DMS153 treated with DMSO at 0.1 percent for 48 hours (cell line): ENCODE measurements at regions not wholly inside any gene's neighbourhood (a gene's known extent, or its start where the extent isn't known, plus 50 kb on each side); places are given as distances from the start of the nearest gene placed in this dataset.
"Not testable (repeated sequence)": the region's sequence is repeated elsewhere in the genome, so short reads cannot be mapped to it uniquely, and the experiment has no call there.

ENCODE experiments used
- DNase-seq: peaks from one replicate; lab custom pipeline; 2025; ENCODE audit not compliant: unreplicated experiment; lab: John Stamatoyannopoulos, UW

DNA sequence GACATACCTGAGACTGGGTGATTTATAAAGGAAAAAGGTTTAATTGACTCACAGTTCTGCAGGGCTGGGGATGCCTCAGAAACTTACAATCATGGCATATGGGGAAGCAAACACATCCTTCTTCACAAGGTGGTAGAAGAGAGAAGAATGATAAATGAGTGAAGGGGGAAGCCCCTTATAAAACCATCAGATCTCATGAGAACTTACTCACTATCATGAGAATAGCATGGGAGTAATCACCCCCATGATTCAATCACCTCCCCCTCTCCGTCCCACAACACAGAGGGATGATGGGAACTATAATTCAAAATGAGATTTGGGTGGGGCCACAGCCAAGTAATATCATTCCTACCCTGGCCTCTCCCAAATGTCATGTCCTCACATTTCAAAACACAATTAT, 1206.0 kb upstream of the CELF4 start:
- not testable (repeated sequence) for DNase-seq

DNA sequence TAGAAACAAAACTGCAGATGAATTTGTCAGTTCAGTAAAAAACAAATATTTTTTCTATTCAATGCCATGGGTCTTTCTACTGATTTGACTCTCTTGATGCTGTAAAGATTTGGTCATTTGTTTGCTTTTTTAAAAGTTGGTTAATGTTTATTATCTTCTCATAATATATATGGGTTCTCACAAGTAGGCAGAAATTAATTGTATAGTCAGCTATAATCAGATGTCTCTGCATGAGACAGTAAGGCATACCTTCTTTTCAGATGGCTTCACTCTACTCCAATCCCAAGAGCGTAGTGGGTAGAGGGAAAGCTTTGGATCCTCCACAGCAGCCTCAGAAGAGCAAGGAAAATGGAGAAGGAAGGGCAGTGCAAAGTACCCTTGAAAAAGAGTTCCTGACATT, 1202.9 kb upstream of the CELF4 start:
- no peak for DNase-seq

DNA sequence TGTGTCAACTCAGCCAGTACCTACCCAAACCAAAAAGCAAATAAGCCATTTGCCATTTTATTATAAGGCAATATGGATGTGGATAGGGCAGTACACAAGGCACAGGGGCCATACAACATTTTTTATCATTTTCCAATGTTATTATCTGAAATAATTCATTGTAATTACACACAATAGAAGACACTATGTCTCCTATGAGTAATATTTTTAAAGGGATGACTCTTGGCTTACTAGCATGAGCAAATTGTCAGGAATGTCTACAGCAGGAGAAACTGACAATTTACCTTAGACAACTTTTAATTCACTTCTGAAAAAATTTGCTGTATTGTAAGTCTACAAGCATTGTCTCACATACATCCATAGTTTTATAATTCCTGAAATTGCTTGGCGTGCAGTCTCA, 1193.9 kb upstream of the CELF4 start:
- DNase-seq = no peak

DNA sequence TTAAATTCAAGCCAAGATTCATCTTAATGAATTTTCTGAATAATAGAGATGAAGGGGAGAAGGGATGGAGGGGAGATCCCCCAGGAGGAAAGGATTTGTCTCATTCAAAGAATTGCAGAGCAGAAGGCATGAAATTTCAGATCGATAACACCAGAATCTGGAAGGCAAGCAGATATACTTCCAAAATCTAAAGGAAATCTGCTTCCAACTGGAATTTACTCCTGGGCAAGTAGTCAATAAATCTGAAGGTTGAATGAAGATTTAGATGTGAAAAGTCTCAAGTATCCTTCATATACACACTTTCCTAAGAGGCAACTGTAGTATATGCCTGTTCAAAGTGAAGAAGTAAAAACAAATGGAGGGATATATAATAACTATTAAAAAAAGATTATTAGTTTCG, 1190.8 kb upstream of the CELF4 start:
- no peak for DNase-seq

DNA sequence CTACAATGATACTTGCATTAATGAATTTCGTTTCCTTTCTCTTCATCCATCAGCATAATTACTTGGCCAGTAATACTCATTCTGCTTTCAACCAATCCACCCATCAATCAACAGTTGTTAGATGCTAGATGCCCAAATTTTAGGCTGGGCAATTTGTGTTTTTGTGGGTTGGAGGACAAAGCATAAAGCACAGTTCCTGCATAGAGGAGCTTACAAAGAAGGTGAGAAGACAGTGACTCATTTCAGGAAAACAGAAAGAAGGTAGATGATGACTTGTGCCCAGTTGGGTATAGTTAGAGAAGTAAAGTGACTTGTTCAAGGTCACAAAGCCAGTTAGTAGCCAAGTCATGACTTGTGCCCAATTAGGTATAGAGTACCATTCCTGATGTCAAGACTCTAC, 1186.8 kb upstream of the CELF4 start:
- DNase-seq = no peak

DNA sequence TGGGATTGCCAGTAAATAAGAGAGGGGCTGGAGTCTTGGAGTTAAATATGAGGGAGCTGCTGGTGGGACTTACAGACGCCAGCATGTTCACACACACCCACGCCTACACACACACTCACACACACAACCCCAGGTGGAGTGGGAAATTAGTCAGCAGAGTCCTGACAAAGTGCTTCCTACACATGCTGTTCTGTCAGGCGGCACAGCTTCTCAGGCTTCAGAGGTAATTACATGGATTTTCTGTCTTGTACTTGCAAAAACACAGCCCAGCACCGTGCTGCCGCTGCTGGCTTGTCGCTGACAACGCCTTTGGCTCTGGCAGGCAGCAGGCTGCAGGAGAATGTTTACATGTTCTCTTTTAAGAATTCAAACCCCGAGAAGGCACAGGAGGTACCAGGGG, 1186.3 kb upstream of the CELF4 start:
- no peak for DNase-seq

DNA sequence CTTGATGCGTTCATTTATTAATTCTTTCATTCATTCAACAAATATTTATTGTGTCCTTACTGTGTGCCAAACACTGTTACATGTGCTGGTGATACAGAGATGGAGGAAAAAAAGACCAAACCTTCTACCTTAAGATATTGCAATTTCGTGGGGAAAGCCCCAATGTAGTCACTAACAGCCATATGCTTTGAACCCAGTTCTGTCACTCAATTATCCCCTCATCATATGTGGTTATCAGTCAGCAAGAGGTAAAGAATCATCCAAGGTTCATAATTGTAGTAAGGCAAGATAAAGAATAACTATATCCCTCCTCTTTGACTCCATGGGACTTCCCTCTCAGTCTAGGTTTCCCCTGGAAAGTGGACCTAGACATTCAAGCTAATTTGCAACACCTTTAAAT, 1185.6 kb upstream of the CELF4 start:
- DNase-seq = no peak

DNA sequence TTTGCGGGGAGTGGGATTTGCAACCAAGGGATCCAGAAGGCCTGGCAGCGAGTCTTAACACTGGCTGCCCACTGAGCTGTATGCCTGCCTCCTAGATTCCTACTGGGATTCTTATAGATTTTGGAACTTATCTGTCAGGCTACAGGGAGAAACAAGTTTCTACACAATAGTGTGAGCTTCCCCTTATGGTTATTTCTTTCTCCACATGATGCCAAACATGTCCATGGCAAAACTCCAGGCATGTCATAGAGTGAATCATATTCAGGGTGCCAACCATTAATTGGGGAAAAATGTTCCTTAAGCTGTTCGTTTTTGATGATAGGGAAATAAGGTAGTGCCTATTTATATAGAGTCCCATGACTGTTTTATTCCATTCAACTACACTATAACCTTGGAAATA, 1185.2 kb upstream of the CELF4 start:
- DNase-seq = no peak

DNA sequence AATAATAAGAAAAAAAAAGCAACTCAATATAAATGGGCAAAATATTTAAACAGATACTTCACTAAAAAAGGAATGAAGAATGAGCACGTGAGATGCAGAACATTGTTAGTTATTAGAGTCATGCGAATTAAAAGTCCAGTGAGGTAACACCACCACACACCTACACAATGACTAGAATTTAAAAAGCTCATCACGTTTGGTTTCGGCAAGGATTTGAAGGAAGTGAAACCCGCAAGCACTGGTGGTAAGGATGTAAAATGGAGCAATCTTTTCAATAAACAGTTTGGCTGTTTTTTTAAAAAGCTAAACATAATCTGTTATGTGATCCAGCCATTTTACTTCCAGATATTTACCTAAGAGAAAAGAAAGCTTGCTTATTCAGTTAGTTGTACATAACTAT, 1181.6 kb upstream of the CELF4 start:
- DNase-seq = no peak

DNA sequence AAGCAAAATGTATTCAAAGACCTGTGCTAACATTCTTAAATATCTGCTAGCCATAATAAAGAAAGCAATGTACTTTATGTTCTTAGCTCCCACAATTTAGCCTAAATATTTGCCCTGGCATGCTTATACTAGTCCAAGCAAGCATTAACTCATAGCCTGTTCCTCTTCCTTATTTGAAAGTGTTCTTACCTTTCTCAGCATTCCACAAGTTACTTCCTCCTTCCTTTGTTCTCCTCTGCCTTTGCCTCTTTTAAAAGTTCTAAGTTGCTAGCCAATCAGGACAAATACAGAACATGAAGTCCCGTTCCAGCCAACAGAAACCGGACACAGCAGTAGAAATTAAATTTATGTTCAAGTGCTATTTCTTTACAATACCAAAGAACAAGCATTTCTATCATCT, 1154.6 kb upstream of the CELF4 start:
- DNase-seq = not testable (repeated sequence)

DNA sequence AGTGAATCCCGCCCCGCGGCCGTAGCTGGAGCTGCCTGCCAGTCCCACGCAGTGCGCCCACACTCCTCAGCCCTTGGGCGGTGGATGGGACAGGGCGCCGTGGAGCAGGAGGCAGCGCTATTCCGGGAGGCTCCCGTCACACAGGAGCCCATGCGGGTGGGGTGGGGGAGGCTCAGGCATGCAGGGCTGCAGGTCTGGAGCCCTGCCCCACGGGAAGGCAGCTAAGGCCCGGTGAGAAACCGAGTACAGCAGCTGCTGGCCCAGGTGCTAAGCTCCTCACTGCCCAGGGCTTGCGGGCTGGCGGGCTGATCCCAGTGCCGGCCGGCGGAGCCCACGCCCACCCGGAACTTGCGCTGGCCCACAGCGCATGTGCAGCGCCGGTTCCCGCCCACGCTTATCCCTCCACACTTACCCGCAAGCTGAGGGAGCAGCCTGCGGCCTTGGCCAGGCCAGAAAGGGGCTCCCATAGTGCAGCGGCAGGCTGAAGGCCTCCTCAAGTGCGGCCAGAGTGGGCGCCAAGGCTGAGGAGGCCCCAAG, 1152.8 kb upstream of the CELF4 start:
- DNase-seq = no peak

DNA sequence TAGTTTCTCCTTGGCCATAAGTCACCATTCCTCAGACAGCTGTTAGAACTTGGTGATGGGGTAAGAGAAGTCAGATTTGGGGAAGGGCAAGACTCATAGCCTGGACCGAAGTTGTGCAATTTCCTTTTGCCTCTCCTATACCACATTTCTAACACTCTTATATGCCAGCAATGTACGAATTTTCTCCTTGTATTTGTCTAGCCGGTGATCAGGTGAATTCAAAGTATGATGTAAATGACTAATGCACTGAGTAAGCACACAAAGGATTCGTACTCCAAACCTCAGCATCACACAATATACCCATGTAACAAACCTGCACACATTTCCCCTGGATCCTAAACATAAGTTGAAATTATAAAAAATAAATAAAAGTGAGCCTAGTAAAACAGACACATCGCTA, 1143.5 kb upstream of the CELF4 start:
- no peak for DNase-seq

DNA sequence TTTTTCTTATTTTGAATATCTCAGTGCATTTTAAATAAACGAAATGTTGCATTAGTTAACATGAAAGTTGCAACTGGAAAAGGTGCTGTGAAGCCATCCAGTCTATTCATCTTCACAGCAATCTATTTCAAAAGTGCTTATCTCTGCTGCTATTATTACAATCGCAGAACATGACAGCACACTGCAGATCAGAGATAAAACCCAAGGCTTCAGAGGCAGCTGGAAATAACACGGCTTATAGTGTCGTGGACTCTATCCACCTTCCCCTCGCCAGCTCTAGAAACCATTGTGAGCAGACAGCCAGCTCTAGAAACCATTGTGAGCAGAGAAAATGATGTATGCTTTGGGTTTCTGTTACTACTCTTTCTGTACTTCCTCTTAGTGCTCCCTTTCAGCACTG, 1140.8 kb upstream of the CELF4 start:
- DNase-seq = no peak

DNA sequence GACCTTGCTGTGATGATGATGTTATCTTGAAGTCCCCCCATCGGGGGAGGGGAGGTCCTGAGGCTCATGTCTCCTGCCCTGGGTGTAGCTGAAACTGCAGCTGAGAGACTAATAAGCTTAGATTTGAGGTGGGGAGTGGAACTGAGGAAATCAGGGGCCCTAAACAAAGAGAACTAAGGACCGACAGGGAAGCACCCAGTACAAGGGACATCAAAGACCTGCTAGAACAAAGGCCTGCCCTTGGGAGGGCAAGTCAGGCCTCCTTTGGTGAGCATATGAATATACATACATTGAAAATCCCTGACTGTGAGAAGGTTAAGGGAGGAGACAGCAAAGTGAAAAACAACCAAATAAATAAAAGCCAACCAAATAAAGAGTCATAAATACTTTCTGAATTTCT, 1132.5 kb upstream of the CELF4 start:
- no peak for DNase-seq

DNA sequence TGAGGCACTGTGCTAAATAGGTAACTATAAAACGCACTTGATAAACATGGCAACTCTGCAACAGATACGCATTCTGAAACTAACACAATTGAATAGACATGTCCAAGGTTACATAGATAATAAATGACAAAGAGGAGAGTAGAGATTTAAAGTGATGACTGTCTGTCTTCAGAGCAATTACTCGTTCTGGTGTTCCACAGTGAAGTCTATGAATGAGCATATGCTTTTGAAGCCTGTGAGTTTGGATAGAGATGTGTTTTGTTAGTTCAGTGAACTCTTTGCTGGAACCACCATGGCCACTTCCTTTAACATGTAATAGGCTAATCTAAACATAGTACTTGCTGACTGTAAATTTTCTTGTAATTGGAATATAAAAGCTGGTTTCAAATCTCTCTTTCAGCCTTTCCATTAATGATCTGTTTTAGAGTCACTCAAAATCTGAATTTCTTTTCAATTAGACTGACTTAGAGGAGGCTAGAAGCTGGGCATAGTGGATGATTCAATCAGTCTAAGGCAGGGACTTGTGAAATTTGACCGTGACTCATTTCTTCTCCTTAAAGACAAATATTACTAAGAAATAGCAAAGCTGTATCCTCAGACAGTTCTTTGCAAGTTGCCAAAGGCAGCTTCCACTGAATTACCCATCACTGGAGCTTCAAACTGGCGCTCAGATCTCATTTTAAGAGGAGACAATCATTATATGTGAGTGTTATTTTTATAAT, 1130.1 kb upstream of the CELF4 start:
- no peak for DNase-seq

DNA sequence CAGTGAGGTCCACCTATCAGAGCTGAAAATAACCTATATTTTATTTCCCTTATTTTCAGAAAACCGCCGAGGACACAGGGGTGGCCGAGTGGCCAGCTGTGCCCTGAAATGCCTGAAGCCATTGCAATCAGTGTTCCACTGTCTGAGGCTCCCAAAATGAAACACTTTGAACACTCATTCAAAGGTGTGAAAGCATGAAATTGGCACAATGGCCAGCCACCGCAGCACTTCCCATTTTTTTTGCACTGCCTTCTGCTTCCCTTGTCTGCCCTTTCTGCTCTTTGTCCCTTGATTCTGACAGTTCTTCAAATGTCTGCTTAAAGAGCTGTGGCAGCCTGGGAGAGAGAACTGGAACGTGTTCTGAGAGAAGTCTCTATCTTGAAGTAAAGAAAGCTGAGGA, 1127.5 kb upstream of the CELF4 start:
- DNase-seq = no peak

DNA sequence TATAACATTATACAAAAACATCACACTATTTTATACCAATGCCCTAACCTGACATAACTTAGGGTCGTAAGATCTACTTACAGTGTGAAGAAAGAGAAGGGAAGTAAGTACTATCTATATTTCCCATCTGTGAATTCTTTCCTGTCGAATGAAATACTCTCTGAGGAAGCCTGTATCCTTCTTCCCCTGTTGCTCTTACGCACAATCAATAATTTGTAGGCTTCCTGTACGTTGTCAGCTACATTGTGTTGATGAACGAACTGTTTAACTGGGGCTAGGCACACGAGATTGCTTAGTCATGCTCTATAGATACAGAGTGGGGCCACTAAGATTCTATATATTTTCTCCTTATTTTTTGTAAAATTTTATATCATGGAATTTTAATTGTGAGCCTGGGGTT, 1125.0 kb upstream of the CELF4 start:
- DNase-seq = no peak

DNA sequence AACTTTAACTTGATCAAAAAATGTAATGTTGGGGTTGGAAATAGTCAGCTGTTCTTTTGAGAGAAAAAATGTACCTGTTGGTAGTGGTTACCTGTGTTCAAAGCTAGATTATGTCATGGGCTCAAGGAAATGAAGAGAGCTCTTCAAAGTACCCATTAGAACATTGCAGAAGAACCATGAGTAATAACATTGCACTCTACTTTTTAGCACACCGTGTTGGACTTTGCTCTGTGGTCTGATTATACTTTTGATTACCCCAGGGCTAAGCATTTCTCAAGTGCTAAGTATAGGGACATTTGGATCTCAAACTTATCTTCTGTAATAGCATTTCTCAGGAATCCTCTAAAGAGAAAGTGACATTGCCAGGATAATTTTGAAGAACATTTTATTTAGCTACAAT, 1122.8 kb upstream of the CELF4 start:
- no peak for DNase-seq

DNA sequence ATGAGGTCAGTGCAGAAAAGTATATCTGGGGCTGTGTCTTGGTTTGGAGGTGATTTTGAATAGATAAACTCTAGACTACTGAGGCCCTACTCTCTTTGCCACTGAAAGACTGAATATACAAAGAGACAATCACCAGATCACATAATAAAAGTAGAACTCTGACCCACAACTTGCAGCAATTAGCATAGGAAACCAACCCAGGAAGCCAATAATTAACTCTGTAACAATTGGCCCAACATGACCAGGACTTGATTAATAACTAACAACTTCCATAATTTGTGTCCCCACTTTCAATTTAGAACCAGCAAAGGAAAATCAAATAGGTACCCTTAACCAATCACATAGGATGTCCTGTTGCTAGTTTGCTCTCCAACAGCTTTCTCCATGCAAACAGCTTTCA, 1104.9 kb upstream of the CELF4 start:
- DNase-seq = no peak

DNA sequence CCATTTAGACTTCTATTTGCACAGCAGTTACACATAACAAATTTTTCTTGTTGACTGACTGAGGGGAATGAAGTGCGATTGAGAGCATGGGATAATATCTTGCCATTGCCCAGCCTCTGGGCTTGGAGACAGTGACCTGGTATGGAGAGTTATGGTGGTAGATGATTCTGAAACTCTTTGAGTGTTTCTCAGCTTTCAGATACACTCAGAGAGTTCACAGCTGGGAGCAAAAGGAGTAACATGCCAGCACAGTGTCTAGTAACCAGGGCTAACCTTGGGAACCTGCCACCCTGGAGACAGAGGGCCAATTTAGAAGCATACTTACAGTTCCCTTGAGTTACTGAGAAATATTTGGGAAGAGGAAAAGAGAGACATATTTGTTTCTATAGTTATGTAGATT, 1099.3 kb upstream of the CELF4 start:
- DNase-seq = no peak

DNA sequence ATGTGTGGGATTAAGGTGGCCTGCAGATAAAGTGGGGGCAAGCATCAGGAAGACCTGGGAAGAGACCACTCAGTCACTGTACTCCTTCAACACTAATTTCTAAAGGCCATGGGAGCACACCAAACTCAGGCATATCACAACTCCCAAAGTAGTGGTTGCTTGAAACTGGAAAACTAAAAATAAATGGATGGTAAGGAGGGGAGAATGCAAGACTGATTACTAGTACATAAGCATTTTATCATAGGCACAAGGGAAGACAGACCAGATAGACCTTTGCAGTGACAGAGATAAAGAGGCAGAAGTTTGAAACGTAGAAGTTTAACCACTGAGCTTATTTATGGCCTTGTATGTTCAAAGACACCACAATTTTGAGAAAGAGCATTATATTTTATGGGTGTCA, 1098.1 kb upstream of the CELF4 start:
- DNase-seq = no peak

DNA sequence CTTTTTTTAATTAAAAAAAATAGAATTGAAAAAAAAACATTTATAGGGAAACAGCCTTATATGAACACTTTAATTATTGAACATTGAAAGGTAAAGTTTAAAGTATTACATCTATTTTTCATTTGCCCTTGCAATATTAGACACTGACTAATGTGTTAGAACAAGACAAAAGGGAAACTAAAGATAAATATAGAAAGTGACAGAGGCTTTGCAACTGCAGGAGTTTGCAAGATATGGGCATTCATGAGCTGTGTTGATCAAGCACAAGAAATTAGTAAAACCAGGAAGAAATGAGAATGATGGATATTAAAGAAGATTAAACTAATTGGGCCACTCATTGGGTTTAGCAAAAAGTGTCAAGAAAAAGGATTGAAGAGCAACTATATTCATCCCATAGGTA, 1097.7 kb upstream of the CELF4 start:
- DNase-seq = no peak

DNA sequence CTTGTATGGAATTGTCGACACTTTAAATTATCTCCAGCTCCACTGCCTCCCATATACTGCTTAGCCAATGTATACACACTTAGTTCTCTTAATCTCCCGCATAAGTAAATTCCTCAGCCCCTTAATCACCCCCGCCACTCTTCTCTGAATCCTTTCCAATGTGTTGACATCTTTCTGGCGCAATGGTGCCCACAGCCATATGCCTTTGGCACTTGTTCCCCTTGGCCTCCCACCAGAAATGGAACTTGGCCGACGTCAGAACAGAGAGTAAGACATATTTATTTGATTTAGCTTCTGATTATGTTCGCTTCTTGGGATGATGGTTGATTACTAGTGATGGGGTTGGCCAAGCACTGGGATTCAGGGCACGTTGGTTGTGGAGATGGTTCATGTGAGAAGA, 1089.3 kb upstream of the CELF4 start:
- DNase-seq = no peak
